ENCODE measurements at regions not wholly inside any gene's neighbourhood (a gene's known extent, or its start where the extent isn't known, plus 50 kb on each side); places are given as distances from the start of the nearest gene placed in this dataset.
A peak's percentile ranks its signal among the peaks of the same experiment; 100 is the strongest.

DNA sequence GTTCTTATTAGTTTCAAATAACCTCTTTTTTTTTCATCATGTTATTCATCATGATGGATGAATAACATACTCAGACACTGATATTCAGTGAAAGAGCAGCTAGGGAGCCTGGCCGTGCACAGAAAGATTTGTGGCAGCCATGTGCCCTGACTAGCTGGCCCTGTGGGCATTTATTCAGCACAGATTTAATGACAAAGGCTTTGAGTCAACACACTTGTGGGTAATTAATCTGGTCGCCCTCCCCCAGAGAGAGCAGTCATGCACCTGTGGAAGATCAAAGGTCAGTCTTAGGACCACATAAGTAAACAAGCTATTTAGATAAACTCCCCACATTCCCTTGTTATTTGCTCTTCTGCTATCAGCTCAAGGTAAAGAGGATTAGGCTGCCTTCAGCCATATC, 153.2 kb upstream of the HMCN1 start:
- no peak for DNase-seq (ENCODE audit: low spot score)

DNA sequence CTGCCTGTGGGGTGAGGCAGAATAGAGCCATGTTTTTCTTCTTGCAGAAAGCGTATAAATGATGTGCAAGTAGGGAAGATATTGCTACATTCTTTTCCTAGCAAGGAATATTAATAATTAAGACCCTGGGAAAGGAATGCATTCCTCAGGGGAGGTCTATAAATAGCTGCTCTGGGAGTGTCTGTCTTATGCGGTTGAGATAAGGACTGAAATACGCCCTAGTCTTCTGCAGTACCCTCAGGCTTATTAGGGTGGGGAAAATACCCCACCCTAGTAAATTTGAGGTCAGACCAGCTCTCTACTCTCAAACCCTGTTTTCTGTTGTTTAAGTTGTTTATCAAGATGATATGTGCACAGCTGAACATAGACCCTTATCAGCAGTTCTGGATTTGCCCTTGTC, 155.9 kb upstream of the HMCN1 start:
- DNase-seq (ENCODE audit: low spot score) = no peak

DNA sequence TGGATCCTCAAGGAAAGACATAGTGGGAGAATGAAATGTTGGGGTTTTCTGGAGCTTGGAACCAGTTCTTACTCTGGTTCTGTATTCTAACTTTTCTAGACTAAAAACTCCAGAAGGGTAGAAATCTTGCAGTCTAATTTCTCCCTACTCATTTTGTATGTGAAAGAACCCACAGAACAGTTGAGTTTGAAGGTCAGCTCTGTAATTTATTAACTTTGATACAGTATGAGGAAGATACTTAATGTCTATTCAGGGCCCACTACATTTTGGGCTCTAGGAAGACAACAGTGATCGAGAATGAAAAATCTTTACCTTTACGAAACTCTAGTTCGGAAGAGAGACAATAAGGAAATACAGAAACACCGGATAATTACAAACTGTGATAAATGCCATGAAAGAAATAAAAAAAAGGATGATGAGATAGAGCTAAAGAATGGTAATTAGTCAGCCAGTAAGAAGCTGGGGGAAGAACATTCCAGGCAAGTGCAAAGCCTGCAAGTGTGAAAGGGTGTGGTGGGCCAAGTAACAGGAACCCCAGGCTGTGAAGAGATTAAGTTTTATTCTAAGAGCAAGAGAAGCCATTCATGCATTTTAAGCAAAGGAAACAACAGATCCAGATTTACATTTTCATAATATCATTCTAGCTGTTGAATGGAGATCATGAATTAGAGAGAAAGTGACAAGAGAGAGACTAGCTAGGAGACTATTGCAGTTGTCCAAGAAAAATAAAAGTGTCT, 159.9 kb upstream of the HMCN1 start:
- peak; percentile 23 for DNase-seq (ENCODE audit: low spot score)

DNA sequence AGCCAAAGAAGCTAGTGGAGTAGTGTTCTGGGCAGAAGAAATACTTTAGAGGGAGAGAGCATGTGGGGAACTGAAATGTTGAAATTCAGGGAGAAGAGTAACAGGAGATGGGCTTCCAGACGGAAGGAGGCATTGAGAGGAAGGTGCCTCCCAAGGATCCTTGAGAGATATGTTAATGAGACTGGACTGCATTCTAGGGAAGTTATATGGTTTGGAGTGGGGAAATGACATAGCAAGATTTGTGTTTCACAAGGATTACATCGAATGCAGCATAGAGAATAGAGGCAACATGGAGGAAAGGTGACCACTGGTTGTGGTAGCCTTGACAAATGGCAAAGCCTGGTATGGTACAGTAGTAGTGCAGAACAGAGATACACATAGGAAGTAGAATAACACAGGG, 160.5 kb upstream of the HMCN1 start:
- DNase-seq (ENCODE audit: low spot score) = no peak

DNA sequence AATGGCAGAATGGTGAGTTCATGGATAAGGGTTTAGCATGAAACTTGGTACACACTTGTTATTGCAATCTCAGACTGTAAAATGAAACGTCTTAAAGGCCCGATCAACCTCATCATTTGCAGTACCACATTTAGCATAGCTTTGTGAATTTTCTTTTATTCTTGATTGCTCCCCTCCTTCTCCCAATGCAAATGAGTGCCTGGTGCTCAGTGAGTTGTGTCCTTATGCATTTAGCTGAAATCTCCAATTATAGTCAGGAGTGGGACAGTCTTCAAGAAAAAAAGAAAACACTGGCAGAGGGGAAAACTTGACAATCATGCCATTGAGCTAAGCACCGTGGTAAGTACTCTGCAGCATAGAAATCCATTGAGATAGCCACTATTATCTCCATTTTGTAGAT, 161.0 kb upstream of the HMCN1 start:
- no peak for DNase-seq (ENCODE audit: low spot score)

DNA sequence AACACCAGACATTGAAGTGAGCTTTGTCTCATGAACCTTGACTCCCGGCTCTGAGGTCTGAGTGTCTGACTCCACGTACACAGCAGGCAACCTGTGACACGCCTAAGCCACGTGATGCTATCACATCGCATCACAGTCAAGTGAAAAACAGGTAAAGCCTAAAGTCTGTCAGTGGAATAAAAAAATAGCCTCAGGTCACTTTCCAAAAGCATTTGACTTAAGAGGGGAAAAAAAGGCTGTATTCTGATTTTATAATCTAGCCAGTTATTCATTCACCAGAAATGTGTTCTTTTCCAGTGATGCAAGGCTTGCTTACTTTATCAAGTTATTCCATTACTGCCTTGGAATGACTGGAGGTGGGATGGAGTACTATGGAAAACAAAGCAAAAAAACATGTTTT, 163.2 kb upstream of the HMCN1 start:
- no peak for DNase-seq (ENCODE audit: low spot score)

DNA sequence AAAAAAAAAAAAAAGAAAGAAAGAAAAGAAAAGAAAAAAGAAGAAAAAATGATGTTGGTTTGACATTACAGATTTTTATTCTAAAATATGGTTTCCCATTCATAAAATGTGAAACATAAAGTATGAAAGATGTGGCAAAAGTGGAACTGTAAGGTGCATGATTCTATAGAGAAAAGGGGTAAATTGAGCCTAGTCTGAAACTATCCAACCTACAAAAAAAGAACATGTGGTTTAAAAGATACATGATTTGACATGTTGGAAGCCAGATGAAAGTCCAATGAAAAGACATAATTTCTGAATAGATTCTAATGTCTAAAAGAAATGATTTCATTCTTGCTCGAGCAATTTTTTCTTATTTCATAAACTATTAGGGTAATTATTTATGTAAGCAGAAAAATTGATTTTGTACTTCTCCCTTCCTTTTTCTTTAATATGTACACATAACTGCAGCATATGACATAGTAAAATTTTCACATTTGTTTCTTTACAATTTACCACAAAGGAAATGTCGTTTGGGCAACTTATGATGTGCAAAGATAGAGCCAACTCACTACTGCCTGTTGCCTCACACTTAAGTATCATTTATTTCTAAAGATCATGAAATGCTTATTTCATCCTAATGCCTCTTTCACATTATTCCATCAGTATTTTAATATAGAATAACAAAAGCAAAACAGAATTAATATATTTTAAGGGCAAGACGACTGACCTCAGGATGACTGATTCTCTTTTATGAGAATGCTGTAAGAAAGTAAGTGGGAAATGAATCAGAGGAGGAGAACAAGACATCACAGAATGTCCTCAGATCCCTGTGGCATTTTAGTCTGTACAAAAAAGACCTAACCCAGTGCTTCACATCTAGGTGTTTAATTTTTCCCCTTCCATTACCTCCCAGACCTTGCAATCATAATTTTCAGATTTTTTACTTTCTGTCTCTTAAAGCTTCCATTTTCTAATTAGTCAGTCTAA, 165.8 kb upstream of the HMCN1 start:
- DNase-seq (ENCODE audit: low spot score) = no peak

DNA sequence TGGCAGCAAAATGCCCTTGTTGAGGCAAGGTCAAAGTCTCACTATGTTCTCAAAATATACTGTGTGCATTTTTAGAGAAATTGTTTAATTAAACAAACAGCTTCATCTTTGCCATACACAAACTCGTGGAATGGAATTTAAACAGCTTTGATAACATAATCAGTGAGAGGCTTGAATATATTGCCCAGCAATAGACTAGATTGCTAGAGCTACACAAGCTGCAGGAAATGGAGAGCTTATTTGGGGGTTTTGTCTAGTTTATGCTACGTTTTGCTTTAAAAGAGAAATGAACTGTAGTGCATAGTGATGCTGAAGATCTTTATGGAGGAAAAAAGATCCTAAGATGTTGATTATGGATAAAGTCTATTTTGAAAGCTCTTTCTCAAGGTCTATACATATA, 166.8 kb upstream of the HMCN1 start:
- no peak for DNase-seq (ENCODE audit: low spot score)

DNA sequence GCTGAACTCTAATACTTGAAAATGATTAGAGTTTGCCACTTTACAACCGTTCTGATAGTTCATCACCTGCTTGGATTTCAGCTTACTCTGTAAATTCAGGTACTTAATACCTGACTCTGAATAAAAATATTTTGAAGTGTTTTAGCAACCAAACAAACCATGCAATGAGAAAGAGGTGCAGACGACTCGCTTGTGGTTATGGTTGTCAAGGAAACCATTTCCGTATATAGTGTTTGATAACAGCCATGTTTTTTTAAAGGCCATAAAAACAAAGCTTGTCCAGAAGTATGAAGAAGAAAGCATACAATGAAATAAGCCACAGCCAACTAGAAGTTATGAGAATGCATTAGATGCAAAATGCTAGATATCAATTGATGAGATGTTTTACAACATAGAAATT, 167.2 kb upstream of the HMCN1 start:
- DNase-seq (ENCODE audit: low spot score) = peak; percentile 24

DNA sequence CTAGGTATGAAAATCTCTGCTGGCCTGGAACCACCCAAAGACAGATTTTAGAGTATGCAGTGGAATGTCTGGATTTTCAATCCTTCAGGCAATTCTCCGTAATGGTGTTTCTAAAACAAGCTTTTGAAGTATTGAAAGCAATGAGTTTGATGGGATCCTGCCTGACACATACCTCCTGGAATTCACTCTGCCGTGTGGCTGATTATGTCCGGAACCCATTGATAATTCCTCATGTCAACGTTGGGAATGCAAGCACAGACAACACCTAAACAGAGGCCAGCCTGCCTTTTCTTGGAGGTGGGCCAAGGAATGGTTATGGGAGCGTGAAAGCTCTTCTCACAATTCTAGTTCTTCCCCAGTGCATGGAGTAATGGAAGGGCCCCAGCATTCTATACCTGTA, 168.9 kb upstream of the HMCN1 start:
- DNase-seq (ENCODE audit: low spot score) = peak; percentile 19

DNA sequence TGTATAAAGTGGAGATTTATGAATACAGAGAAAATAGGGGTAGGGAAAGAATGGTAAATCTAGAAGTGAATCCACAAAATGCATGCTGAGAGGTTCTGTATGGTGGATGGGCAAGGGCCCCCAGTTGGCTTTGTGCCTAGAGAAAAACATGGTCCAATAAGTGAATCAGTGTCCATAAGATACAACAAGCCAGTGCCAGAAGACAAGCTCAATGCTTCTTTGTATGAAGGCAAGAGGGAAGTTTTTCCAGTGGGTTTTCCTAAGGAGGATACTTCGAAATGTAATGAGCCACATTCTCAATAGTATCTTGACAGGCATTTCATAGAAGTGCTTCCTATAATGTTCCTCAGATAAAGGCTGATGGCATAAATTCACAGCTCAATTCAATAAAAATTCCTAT, 169.4 kb upstream of the HMCN1 start:
- DNase-seq (ENCODE audit: low spot score) = no peak

DNA sequence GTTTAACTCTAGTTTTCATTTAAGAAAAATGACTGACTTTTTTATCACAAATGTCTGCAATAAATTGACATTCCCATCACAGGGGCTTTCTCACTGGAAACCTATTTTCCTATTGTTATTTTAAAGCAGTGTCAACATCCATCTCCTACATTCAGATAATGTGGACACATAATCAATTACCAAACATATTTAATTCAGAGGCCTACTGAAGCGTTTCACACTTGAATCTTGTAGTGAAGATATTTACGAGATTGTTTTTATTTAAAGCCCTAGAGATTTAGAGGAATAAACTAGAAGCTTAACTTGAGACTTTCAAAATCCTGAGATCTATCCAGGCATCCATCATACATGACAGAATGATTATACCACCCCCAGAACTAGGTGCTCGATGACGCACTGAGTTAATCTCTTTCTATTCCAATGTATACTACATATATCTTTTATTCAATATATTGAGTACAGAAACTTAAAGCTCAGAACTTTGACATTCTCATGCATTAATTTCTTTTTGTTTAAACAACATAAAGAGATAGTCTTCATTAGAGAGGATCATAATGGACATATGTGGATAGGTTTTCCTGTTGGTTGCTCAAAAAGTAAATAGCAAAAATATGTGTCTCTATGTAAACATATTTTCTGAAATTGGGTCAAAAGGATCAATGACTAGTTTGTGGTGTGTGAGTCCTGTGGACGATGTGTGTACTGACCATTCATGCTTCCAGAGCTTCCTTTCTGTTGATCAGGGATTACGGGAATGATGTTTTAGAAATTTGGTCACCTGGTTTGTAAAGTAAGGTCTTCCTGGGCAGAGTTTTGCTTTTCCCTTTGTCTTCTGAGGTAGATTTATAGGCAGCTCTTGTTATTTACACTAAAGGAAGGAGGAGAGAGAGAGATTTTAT, 171.5 kb upstream of the HMCN1 start:
- no peak for DNase-seq (ENCODE audit: low spot score)

DNA sequence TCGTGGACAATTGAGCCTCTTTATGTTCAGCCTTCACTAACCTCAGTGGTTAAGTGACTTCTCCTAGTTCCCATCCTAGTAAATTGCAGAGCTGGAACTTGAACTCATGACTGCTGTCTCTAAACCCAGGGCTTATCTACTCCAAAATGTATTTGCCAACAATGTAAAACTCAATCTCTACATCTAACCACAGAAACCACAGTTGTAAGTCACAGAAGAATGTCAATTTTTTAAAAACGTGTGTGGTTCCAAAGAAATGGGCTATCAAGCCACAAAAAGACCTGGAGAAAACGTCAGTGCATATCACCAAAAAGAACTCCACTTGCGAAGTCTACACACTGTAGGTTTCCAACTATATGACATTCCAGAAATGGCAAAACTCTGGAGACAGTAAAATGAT, 172.6 kb upstream of the HMCN1 start:
- DNase-seq (ENCODE audit: low spot score) = peak; percentile 15

DNA sequence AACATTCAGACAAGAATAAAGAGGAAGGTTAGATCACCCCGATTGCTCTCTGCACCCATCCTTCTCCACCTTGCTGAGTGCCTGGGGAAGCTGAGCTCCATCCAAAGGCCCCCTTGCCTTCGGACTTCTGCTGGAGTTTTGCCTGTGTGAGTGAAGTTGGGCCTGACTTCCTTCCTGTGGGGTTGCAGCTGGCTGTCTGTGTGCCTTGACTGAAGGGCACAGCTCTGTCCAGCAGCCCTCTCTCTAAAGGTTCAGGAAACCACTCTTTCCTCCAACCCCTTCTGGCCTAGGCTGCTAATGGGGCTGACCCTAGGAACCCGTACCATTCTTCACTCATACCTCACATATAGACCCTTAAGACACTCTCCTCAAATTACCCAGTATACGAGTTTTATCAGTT, 173.4 kb upstream of the HMCN1 start:
- no peak for DNase-seq (ENCODE audit: low spot score)

DNA sequence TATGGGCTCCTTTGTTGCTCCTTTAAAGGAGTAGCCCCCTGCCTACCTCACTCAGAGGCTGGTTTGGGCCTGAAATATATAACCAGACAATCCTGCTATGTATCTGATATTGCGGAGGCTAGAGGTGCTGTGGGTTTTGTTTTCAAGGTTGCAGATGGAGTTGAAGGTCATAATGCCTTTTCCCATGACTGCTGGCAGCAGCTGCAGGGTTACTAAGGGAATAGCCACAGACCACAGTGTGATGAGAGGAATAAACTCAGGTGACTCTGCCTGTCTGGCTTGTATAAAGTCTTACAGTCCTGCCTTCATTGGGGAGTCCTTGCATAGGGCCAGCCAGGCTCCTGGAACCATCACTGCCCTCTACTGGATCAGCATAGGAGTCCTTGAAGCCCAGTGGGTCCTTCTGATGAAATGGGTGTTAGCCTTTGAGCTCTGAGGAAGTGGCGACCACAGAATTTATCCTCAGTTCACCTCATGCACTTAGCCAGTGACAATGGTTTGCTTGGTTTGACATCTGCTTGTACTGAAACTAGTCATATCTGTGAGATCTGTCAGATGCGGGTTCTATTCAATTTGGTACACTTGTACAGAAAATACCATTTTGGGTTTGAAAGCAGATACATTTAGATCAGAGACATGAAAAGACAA, 174.4 kb upstream of the HMCN1 start:
- DNase-seq (ENCODE audit: low spot score) = peak; percentile 71

DNA sequence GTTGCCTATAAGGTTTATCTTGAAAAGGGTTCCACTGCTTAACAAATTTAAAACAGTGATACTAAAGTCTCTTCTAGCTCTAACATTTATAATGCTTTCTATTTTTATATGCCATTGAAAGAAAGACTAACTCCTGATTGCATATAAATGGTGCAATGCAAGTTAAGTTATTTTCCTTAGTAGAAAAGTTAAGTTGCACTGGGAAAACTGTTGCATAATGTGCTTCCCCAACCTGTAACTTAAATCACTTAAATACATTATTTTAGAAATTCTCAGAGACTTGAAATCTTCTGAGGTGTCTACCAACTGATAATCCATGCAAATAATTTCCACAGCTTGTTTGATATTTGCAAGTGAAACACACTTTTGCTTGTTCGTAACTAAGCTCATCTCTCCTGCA, 175.0 kb upstream of the HMCN1 start:
- DNase-seq (ENCODE audit: low spot score) = no peak

DNA sequence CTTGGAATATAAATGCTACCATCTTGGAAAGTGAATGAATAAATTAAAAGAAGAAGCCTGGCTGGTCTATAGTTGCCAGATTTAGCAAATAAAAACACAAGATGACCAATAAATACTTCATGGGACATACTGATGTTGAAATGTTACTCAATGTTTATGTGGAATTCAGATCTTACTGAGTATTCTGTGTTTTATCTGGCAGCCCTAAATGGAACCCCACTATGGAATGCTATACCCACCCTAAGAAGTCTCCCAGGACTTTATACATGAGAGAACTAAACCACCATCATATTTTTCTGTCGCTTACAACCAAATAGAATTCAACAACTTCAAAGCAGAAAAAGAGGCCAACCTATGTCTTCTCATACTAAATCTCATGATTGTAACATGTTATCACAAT, 177.6 kb upstream of the HMCN1 start:
- DNase-seq (ENCODE audit: low spot score) = peak; percentile 12

DNA sequence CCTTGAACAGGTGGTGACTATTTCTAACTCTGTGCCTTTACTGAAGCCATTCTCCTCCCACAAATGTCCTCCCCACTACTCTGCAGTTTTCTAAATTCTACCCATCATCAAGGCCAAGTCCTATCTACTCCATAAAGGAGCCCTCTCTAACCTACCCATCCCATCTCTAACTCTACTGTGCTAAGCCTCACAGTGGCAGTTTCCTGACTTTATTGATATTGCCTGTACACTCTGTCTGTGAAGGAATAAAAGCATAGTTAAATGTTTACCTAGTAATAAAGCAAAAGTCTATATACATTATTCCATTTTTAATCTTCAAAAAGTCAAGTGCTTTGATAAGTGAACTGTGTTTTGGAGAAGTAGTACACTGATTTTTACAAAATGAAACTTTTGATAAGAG, 178.4 kb upstream of the HMCN1 start:
- DNase-seq (ENCODE audit: low spot score) = no peak

DNA sequence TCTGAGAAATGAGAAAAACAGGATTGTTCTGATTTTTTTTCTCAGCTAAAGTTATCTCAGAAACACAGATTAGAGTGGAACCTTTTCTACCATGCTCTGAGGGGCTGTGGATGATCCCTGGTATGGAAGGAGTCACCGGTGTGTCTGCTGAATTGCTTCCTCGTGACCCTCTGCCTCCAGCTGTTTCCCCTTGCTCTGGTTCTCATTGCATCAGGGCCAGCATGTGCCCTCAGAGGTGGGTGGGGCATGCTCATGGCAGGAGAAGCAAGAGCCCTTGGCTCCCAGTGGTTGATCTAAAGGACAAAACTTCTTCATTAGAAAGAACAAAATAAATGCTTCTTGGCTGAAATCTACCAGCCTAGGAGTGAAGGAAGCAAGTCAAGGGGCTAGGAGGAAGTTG, 183.2 kb upstream of the HMCN1 start:
- no peak for DNase-seq (ENCODE audit: low spot score)

DNA sequence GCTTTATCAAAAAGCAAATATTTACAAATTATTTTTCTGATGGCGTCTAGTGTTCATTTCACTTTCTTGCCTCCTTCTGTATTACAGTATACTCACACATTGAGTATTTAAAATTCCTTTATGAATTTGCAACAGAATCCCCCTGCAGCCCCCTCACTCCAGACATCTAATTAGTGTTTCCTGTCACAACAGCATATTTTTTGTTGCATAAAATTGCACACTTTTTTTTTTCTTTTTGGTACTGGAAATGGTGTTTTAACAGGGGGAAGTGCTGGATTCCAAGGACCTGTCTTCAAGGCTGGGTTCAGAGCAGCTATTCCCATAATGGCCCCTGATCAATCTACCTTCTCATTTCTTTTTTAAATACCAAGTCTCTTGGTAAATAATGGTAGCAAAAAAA, 184.3 kb upstream of the HMCN1 start:
- no peak for DNase-seq (ENCODE audit: low spot score)

DNA sequence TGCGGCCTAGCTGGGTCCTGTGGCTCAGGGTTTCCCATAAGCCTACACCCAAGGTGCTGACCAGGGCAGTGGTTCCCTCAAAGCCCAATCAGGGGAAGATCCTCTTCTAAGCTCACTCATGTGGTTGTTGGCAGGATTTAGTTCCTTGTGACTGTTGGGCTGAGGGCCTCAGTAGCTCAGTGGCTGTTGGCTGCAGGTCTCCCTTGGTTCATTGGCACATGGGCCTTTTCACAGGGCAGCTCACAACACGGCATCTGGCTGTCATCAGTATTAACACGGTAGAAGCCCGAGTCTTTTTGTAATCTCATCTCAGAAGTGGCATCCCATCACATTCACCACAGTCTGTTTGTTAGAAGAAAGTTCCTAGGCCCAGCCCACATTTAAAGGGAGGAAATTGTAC, 188.2 kb upstream of the HMCN1 start:
- no peak for DNase-seq (ENCODE audit: low spot score)

DNA sequence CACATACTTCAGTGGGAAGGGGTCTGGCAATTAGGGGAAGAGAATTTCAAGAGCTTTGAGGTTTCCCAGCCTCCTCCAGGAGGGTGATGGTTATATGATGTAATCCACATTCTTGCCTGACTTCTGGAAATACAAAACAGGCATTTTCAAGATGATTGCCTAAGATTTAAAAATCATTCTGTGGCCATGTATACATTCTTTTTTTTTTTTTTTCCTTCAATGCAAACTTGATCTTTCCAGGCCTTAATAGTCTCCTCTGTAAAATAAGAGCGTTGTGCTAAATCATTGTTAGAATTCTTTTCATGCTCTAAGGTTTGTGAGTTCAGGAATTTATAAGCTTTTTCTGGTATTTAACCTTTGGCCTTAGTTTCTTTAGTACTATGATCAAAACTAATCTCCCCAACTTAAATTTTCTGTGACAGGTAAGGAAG, 192.3 kb upstream of the HMCN1 start:
- peak; percentile 65 for DNase-seq (ENCODE audit: low spot score)

Data from GM03348 (cell line).